ENCODE measurements at regions not wholly inside any gene's neighbourhood (a gene's known extent, or its start where the extent isn't known, plus 50 kb on each side); places are given as distances from the start of the nearest gene placed in this dataset.
"Not testable (repeated sequence)": the region's sequence is repeated elsewhere in the genome, so short reads cannot be mapped to it uniquely, and the experiment has no call there.

DNA sequence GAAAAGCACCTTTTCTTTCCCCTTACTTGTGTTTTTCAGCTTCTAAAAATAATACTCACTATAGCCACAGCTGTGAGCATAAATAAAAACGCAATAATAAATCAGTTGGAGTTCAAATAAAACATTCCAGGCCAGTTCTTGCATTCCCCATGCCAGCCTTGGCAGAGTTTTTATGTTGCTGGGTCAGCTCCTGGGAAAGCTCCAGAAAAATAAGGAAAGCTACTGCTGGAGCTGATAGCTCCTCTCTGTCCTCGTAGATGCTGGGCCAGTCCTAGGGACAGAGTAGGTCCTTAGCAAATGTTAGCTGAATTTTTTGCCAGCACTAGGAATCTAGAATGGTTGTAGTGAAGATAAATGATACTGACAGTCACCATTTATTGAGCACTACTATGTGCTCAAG lies 389.0 kb upstream of the SYNCRIP start:
- DNase-seq, result no peak

DNA sequence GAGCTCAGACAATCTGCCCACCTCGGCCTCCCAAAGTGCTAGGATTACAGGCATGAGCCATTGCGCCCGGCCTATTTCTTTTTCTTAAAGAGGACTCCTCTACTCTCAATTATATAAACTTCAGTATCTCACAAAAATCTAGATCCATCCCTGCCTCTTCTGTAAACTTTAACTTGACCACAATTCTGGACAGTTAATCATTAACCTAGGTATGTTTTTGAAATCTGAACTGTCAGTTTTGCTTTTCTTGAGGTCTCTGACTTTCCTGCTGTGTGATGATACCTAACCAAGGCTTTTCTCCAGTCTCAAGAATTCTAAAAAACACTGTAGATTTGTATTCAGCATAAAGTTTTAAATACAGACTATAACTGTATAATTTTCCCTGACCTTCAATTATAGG lies 388.2 kb upstream of the SYNCRIP start:
- no peak for DNase-seq

DNA sequence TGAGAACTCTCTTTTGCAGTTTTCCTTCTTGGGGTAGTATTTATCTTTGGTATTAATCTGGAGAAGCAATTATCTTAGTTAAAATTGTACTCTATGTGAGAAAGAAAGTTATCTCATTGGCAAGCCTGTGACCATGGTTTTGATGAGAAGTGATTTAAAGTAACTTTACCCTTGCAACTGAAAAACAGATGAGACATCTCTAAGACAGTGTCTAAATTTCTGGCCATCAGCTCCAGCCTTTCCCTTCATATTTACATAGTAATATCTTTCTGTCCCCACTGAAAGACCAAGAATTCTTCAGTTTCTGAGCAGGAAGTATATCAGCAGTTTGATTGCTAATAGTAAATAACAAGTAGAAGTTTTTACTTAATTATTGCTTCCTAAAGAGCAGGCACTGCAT lies 386.1 kb upstream of the SYNCRIP start:
- DNase-seq, result no peak

DNA sequence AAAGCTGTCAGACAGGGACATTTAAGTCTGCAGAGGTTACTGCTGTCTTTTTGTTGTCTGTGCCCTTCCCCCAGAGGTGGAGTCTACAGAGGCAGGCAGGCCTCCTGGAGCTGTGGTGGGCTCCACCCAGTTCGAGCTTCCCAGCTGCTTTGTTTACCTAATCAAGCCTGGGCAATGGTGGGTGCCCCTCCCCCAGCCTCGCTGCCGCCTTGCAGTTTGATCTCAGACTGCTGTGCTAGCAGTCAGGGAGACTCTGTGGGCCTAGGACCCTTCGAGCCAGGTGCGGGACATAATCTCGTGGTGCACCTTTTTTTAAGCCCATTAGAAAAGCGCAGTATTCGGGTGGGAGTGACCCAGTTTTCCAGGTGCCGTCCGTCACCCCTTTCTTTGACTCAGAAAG lies 384.2 kb upstream of the SYNCRIP start:
- DNase-seq, result not testable (repeated sequence)

DNA sequence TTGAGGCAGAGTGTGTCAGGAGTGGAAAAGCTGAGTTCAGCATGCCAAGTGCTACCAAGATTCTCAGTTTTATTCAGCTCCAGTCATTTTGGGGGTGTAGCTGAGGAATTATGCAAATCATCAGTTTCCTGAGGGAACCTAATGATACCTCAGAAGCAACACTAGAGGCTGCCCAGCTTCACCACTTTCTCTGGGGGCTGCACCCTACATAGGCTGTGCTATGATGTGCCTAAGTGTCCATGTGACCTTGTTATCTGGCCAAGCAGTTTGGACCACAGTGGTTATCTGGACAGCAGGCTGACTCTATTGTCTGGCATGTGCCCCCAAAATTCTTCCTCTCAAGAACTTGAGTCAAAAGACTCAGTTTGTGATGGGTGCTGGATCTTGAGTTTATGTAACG lies 374.6 kb upstream of the SYNCRIP start:
- DNase-seq, result no peak

DNA sequence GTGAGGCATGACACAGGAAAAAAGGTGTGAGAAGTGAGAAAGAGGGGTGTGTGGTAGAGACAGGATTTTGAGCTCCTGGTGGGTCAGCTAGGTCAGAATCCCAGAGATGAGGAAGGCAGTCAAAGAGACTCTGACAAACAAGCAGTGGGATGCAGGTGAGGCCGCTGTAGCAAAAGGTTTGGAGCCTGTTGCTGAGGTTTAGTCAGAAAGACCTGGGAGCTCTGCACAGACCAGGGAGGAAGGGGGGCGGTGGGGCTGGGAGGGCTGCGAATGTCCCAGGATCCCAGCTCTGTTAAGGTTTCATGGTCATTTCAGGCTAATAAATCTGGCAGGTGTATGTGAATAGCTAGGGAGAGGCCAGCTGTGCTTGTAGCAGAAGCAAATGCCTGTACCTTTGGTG lies 373.9 kb upstream of the SYNCRIP start:
- no peak for DNase-seq

DNA sequence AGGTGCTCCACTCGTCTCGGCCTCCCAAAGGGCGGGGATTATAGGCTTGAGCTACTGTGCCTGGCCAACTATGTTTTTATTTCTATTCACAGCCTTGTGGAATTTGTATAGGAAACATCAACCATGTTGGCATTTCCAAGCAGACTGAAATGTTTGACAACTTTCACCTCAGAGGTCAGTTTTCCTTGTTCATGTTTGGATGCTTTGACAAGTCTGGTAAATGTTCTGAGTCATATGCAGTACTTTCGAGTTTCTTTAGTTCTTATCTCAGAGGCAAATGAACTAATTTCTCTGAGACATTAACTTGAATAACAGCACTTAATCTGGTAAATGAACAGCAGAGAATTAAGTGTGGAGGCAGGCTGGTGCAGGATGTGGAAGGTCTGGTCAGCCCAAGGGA lies 373.4 kb upstream of the SYNCRIP start:
- DNase-seq, result no peak

DNA sequence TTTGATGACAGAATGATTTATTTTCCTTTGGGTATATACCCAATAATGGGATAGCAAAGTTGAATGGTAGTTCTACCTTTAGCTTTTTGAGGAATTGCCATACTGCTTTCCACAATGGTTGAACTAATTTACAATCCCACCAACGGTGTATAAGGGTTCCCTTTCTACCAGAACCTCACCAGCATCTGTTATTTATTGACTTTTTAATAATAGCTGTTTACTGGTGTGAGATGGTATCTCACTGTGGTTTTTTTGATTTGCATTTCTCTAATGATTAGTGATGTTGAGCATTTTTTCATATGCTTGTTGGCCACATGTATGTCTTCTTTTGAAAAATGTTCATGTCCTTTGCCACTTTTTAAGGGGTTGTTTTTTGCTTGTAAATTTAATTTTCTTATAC lies 370.3 kb upstream of the SYNCRIP start:
- DNase-seq, result not testable (repeated sequence)

DNA sequence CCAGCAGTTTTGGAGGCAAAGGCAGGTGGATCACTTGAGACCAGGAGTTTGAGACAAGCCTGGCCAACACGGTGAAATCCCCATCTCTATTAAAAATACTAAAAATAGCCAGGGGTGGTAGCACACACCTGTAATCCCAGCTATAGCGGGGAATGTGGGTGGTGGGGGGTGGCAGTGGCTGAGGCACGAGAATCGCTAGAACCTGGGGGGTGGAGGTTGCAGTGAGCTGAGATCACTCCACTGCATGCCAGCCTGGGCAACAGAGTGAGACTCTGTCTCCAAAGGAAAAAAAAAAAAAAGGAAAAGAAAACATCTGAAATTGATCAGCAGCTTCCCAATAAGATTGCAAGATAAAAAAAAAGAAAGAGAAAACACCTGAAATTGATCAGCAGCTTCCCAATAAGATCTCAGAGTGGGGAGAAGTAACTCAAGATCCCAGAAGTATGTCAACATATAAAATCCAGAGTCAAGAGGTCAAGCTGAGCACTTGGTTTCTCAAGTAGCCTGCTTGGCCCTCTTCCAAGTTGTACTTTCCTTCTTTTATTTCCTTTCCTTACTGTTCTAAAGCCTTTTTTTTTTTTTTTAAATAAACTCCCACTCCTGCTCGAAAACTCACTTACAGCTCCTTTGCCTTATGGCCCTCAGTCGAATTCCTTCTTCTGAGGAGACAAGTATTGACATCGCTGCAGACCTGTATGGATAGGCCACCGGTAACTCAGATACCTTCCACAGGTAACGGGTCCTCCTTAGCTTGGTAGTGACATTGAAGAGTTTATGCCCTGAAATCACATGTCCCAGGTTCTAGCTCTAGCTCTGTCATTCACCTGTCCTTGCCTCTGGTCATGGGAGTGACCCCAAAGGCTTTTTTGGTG lies 368.5 kb upstream of the SYNCRIP start:
- DNase-seq, result no peak

DNA sequence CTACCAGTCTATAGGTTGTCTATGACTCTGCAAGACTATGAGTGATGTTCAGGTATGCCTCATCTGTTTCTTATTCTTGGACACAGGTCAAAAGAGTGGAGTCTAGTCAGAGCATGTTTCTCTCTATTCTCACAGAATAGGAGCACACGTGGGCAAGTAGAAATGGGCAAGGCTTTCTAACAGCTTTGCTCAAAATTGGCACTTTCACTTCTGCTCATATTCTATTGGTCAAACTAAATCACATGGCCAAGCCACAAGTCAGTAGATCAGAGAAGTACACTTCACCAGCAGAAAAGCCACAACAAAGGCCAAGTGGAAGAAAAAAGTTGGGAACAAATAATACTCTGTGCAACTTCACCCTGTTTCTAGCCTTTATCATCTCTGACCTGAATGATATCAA lies 354.5 kb upstream of the SYNCRIP start:
- no peak for DNase-seq

DNA sequence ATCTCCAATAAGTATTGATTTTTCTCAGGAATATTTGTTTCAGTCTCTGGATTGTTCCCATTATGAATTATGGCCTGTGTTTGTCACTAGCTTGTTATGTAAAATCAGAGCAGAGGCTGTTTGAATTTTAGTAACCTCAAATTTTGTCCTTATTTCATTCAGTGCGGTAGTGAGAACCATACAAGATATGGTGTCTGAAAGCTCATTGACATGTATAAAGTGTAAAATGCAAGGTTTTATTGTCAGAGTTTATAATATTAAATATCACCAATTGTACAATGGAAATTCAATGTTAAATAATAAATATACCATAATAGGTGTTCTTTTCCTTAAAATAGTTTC lies 353.3 kb upstream of the SYNCRIP start:
- no peak for DNase-seq

DNA sequence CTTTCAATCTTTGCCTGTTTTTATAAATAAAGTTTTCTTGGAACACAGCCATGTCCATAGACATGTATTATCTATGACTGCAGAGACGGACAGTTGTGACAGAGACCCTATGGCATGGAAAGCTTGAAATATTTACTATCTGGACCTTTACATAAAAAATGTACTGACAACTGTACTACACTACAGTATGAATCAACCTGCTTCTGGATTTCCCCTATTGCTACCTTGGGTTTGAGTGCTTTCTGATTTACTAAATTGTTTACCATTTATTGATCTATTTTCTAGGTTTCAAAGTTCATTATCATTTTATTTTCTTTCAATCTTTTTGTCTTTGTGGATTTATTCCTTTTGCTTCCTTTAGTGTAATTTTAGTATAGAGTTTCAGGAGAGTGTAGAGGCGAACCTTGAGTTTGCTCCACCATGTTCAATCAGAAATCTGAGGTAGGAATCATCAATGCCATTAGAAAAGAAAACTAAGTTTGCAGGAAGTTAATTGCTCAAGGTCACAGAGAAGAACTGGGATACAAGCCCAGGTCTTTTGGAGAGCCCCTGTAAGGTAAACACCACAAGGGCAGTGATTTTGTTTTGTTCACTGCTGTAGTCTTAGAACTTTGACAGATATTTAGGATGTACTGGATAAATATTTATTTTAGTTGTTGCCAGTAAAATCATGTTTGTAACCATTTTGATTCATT lies 352.8 kb upstream of the SYNCRIP start:
- no peak for DNase-seq

DNA sequence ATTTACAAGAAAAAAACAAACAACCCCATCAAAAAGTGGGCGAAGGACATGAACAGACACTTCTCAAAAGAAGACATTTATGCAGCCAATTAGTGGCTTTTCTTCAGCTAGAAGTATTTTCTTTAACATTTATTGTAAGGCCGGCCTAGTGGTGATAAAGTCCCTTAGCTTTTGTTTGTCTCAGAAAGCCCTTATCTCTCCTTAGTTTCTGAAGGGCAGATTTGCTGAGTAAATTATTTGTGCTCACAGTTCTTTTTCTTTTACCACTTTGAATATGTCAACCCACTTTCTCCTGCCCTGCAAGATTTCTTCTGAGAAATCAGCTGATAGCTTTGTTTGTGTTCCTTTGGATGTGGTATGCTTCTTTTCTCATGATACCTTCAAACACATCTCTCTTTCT lies 344.0 kb upstream of the SYNCRIP start:
- no peak for DNase-seq

DNA sequence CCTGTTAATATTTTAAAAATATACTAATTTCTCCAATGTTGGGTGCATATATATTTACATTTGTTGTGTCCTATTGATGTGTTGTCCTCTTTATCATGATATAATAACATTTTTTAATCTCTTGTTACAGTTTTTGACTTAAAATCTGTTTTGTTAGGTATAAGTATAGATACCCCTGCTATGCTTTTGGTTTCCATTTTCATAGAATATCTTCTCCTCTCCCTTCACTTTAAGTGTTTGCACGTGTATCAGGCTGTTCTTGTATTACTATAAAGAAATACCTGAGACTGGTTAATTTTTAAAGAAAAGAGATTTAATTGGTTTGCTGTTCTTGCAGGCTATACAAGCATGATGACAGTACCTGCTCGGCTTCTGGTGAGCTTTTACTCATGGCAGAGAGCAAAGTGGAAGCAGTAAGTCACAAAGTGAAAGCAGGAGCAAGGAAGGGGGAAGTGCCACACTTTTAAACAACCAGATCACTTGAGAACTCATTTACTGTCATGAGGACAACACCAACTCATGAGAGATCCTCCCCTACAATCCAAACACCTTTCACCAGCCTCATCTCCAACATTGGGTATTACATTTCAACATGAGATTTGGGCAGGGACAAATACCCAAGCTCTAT lies 340.5 kb upstream of the SYNCRIP start:
- DNase-seq, result no peak

DNA sequence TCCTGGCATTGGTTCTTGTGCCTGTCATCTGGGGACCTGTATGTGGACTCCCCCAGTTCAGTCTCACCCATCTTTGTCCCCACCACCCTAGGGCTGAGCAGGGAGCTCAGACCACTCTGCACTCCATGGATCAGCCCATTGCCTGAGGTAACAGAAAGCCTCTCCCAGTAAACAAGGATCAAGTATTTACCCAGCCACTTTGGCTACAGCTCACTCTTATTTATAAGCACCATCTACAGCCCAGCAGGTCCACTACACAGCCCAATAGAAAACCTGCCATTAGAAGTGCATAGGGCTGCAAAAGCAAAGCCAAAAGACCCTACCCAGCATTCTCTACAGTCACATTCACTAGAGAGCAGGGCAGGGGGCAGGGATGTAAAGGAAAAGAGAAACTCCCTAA lies 335.0 kb upstream of the SYNCRIP start:
- DNase-seq, result no peak

DNA sequence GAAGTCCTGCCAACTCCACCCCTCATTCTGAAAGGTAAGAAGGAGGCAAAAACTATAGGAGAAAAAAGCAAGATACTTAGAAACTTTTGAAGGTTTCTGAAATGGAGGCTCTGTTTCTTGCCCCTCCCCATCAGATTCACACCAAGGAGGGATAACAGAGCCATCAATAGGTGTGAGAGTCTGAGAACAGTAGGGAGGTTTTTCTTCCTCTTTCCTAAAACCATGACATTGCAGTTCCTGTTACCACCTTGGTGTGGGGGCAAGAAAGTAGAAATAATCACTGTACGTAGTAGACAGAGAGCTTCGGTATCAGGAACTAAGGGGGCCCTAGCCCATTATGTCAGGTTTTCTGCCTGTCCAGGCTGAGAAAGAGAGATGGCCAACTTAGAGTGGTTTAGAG lies 333.3 kb upstream of the SYNCRIP start:
- DNase-seq, result no peak

DNA sequence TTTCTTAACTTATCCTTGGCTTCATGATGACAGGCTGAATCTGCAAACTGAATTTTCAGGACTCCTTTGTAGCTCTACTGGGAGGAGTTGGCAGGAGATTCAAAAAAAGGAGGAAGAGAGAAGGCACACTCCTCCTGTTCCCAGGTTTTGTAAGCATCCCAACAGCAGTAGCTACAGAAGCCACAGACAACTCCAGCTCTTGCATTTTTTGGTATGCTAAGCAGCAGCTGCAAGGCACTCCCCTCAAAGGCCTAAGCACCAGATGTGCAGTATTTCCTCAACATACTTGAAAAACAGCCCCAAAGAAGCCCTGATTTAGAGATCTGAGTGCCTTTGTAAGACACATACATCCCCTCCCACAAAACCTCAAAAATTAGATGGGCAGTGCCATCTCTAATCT lies 328.6 kb upstream of the SYNCRIP start:
- DNase-seq, result no peak

DNA sequence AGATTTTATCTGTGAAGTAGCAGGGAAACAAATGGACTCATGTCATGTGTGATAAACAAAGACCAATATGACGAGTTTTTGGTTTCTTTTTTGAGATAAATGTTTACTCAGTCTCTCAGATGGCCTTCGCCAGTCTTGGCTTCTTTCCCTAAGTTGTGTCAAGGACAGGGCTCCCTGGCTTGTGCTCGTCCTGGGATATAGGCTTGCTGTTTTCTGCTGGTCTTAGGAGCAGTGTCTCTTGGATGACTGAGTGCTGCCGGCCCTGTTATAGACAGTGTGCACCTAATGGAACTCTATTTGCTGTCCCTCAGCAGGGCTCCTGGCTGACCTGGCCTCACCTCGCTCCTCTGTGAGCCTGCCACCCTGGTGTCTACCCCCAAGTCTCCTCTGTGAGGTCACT lies 324.1 kb upstream of the SYNCRIP start:
- no peak for DNase-seq

DNA sequence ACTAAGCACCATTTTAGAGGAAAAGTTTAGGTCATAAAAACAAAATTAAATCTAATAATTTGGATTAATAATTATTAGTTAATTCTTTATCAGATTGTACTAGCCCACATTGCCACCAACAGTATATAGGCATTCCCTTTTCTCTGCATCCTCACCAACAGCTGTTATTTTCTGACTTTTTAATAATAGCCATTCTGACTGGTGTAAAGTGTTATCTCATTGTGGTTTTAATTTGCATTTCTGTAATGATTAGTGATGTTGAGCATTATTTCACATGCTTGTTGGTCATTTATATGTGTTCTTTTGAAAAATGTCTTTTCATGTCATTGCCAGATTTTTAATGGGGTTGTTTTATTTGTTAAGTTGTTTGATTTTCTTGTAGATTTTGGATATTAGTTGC lies 319.1 kb upstream of the SYNCRIP start:
- no peak for DNase-seq

DNA sequence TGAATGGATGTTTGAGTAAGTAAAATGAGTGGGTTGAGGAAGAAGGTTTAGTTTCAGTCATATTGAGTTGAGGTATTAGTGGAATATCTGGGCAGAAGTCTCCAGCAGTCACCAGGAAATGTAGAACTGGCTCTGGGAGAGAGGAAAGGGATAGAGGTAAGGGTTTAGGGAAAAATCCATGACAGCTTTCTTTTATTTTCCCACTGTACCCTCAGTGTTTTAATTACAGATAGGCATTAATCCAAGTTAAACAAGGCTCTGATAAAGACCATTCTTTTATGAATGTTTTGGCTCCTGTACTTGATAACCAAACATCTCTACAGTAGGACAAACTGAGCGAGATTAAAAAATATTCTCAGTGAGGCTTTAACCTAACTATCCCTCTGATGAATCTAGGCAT lies 318.4 kb upstream of the SYNCRIP start:
- no peak for DNase-seq

DNA sequence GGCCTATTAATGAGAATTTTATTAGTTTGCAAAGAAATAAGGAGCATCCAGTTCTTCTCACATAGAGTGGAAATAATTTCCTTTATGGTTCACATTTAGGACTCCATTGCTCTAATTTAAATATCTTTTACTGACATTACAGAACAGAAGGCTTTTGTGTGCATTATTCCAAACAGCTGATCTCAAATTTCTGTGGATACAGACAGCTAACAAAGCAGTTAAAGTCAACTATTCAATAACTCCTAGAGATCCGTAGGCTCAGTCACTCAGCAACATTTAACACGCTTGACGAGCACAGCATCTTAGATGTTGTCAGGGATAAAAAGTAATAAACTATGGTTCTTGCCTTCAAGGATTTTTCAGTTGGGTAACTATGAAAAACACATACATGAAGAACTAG lies 305.8 kb upstream of the SYNCRIP start:
- no peak for DNase-seq

DNA sequence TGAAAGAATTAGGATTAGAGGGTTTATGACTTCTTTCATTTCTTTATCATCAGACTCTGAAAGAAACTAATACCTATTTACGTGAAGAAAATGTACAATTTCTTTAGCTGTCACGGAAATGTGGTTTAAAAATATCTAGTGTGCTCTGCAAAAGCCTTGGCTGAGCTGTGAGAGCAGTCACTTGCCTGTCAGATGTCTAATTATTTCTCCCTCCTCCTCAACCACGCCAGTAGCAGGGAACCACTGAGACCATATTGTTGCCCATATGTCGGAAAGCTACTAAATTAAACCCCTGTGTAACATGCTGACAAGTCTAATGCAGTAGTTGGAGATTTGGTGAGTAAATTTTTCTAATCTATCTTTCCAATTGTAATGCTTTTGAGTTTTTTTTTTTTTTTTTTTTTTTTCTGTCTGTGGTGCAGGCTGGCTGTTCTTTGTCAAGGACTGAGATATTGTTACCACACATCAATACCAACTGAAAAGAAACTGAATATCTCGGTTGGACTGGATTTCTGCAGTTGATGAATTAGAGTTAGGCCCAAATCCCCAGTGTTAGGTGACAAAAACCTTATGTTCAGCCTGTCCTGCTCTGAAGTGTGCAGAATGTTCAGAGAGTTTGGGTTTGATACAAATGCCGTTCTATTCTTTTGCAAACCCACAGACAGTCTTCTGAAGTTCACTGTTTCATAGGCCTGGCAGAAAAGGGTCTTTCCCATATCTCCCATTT lies 302.9 kb upstream of the SYNCRIP start:
- DNase-seq, result no peak

DNA sequence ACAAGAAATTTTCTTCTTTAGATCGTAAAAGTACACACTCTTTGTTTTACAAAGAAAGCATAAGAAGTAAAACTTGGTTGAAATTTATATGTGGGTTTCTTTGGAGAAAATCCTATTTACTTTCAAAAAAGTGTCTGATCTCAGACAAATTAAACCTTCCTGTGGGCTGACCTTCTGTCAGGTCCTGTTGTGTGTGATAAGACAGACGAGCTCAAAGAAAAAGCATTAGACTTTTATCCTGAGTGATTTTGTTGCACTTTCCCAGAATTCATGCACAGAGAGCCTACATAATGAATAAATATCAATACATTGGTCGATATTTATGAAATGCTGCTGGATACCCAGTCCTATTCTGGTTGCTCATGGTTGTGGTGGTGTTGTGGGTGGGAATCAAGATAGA lies 302.1 kb upstream of the SYNCRIP start:
- DNase-seq, result no peak

DNA sequence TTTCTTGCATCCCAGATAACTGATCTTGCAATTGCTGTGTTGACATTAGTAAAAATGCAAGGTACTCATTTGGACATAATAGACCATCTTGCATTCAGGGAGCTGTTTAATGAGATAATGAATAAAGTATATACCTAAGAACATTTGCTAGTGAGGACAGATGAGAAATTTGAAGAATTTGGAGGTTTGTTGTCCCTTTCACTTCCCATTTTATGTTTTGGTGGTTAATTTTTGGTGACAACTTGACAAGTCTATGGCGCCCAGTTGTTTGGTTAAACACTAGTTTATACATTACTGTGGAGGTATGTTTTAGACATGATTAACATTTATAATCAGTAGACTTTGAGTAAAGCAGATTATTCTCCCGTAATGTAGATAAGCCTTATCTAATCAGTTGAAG lies 300.2 kb upstream of the SYNCRIP start:
- no peak for DNase-seq

Data from NCI-H2029 treated with DMSO at 0.1 percent for 48 hours (cell line).